Umbilical cord (tissue), 1 donor: ENCODE measurements at regions not wholly inside any gene's neighbourhood (a gene's known extent, or its start where the extent isn't known, plus 50 kb on each side); places are given as distances from the start of the nearest gene placed in this dataset.

Source experiments
- DNase-seq: peaks from one replicate; pipeline ENCODE4 v3.0.0-alpha.2; 2015; ENCODE audit warnings: low spot score

- DNase-seq = no peak
These were observed 108.6 kb upstream of the GPR26 start for GRCh38 chr10:123557366-123558108.

GRCh38 chr10:123558651-123559050 is 107.5 kb upstream of the GPR26 start:
- no peak for DNase-seq

GRCh38 chr10:123559066-123559822 is 106.9 kb upstream of the GPR26 start:
- DNase-seq = peak; percentile 63

DNA sequence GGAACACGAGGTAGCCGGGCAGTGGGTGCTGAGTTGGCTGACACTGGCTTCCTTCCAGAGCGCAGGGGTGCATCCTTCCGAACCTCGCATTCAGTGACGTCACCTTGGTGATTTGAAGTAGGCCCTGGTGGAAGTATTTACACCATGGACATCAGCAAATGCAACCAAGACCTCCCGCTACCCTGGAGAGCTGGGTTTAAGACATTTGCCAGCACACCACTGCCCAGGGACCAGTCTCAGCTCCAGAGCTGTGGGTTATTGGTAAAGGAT is 106.4 kb upstream of the GPR26 start:
- DNase-seq = no peak

DNA sequence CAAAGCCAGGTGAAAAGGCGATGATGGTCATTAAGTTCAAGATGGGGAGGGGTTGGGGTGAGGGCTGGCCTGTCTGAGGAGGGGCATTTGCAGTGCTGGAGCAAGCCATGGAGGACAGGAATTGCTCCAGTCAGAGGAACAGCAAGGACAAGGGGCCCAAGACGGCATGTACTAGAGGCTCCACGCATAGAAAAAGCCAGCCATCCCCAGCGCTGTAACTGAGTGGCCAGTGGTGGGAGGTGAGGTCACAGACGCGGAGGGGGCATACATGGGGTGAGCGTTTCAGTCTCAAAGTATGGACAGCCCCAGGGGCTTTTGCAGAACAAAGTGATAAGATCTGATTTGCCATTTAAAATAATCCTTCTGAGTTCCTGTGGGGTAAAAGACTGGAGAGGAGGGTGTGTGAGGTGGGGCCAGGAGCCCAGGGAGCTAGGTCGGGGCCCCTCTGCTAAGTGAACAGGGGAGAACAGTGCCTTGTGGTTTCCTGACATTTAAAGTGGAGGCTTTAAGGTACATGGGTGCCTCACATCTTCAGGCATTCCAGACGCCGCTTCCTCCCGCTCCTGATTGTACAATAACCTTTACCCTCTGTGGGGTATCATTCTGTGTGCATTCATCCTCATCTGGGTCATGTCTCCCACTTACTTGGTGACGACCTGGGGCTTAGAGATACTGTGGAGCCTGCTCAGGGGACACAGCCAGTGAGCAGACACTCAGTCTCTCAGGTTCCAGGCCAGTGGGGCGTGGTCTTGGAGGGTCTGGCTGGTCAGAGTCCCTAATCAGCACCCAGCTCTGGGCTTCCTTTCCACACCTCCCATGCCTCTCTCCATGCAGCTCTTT is 105.6 kb upstream of the GPR26 start:
- no peak for DNase-seq

- no peak for DNase-seq
These were observed 105.1 kb upstream of the GPR26 start for GRCh38 chr10:123561141-123561440.

GRCh38 chr10:123562387-123562786 is 103.8 kb upstream of the GPR26 start:
- DNase-seq = no peak

GRCh38 chr10:123562811-123563580 is 103.2 kb upstream of the GPR26 start:
- DNase-seq = no peak

GRCh38 chr10:123563581-123563855 is 102.6 kb upstream of the GPR26 start:
- no peak for DNase-seq

GRCh38 chr10:123563994-123564393 is 102.2 kb upstream of the GPR26 start:
- no peak for DNase-seq

DNA sequence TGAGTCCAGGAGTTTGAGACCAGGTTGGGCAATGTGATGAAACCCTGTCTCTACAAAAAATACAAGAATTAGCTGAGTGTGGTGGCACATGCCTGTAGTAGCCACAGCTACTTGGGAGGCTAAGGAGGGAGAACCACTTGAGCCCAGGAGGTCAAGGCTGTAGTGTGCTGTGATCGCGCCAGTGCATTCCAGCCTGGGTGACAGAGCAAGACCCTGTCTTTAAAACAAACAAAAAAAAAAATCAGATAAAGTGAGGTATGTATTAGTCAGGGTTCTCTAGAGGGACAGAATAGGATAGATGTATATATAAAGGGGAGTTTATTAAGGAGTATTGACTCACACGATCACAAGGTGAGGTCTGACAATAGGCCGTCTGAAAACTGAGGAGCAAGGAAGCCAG is 101.5 kb upstream of the GPR26 start:
- no peak for DNase-seq

- DNase-seq = no peak
These were observed 100.2 kb upstream of the GPR26 start for GRCh38 chr10:123565691-123566660.

DNA sequence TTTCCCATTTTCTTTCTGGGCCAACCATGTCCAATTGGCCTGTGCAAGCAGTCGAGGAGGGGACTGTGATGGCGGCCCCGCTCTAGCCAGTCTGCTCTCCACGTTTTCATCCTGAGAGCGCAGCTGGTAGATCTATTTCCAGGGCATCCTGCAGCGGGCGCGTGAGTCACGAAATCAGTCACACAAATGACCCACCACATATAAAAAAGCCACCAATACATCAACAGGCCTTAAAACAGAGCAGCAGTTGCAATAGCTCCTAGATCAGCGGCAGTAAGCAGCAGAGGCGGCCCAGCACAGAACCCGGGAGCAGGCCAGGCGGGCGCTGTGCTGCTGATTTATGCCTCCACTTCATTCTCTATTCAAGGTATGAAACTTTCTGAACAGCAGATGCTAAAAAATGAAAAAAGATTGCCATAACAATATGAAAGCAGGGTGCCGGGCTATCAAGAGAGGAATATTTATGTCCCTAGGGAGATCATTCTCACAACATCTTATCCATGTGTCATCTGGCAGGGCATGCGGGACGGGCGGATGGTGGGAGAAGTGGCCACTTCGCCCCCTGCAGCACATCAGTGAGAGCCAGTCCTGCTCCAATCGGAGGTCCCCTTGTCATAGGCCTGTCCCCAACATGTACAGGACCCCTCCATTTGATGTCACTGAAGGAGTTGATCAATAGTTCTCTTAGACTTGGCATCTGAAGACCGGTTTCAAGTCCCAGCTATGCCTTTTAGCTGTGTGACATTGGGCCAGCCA is 98.0 kb upstream of the GPR26 start:
- DNase-seq = no peak

DNA sequence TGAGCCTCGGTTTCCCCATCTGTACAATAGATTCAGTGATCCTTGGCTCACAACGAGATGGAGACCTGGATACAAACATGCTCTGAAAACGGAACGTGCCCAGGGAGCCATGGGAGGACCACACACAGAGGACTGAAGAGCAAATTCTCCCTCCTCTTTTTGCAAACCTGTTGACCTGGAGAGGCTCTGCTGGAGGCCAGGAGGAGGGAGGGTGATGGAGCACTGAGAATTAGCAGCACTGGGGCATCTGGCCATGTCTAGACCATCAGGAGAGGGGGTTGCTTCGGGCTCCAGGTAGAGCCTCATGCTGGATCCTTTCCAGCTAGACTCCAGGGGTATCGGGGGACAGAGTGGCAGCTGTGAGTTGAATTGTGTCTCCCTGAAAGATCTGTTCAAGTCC is 97.4 kb upstream of the GPR26 start:
- DNase-seq = no peak

GRCh38 chr10:123569436-123570035 is 96.6 kb upstream of the GPR26 start:
- no peak for DNase-seq

DNA sequence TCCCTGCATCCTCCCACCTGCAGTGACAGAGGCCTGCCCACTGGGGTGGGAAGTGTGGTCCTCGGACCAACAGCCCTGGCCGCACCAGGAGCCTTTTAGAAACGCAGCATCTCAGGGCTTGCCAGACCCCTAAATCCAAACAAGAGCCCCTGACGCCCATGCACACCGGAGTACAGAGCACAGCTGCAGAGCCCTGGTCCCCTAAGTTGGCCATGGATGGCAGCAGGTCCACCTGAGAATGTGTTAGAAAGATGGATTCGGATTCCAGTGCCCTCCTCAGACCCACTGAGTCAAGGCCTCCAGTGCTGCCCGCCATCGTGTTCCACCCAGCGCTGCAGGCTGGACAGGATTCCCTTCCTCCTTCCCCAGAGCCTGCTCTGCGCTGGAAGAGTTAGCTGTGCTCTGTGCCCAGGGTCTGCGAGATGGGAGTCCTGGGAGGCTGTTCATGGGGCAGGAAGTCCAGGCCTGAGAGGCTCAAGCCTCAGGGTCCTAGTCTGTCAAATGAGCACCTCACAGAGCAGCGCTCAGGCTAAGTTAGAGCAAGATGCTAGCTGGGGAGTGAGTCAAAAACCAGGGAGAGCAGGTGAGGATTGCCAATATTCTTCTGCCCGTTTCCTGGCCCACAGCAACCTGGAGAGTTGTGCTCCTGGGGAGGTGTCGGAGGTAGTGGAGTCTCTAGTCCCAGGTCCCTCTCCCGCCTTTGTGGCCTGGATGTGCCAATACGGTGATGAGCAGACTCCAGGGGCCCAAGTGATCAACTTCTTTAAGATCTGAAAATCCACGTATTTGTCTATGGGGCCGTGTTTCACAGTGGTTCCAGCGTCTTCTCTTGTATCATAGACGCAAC is 95.9 kb upstream of the GPR26 start:
- no peak for DNase-seq

GRCh38 chr10:123570898-123571515 is 95.1 kb upstream of the GPR26 start:
- no peak for DNase-seq

GRCh38 chr10:123571978-123572377 is 94.2 kb upstream of the GPR26 start:
- DNase-seq = no peak
